ENCODE measurements at regions not wholly inside any gene's neighbourhood (a gene's known extent, or its start where the extent isn't known, plus 50 kb on each side); places are given as distances from the start of the nearest gene placed in this dataset.

- no peak for TF ChIP-seq CTCF (IDR thresholded peaks at IDR 0.05)
- no peak for TF ChIP-seq POLR2A (IDR thresholded peaks at IDR 0.05)
These were observed 80.1 kb upstream of the ALDH1B1 start for GRCh38 chr9:38312406-38312805.

Data from right lobe of liver (tissue), 4 donors.